Right renal cortex interstitium (tissue), 3 donors: ENCODE measurements at regions not wholly inside any gene's neighbourhood (a gene's known extent, or its start where the extent isn't known, plus 50 kb on each side); places are given as distances from the start of the nearest gene placed in this dataset.
"Not testable (repeated sequence)": the region's sequence is repeated elsewhere in the genome, so short reads cannot be mapped to it uniquely, and the experiment has no call there.

Experiments used
- DNase-seq, 3 donors: peaks; one replicate each; pipeline ENCODE4 v3.0.0-alpha.2; 2013; ENCODE audit warnings: low read depth in 3 of 3, low spot score in 2 of 3

GRCh38 chr3:145290010-145290409 is 871.0 kb downstream of the PLOD2 start:
- no peak for DNase-seq

- no peak for DNase-seq
These were observed 866.4 kb downstream of the PLOD2 start for GRCh38 chr3:145294572-145294971.

- no peak for DNase-seq
These were observed 853.7 kb downstream of the PLOD2 start for GRCh38 chr3:145307272-145307671.

- no peak for DNase-seq
These were observed 847.2 kb downstream of the PLOD2 start for GRCh38 chr3:145313751-145314150.

- DNase-seq = not testable (repeated sequence)
These were observed 844.7 kb downstream of the PLOD2 start for GRCh38 chr3:145316253-145316652.

- DNase-seq = no peak
These were observed 834.3 kb downstream of the PLOD2 start for GRCh38 chr3:145326666-145327065.

DNA sequence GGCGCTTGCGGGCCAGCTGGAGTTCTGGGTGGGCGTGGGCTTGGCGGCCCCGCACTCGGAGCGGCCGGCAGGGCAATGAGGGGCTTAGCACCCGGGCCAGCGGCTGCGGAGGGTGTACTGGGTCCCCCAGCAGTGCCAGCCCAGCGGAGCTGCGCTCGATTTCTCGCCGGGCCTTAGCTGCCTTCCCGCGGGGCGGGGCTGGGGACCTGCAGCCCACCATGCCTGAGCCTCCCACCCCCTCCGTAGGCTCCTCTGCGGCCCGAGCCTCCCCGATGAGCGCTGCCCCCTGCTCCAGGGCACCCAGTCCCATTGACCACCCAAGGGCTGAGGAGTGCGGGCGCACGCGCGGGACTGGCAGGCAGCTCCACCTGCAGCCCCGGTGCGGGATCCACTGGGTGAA is 827.6 kb downstream of the PLOD2 start:
- not testable (repeated sequence) for DNase-seq

DNA sequence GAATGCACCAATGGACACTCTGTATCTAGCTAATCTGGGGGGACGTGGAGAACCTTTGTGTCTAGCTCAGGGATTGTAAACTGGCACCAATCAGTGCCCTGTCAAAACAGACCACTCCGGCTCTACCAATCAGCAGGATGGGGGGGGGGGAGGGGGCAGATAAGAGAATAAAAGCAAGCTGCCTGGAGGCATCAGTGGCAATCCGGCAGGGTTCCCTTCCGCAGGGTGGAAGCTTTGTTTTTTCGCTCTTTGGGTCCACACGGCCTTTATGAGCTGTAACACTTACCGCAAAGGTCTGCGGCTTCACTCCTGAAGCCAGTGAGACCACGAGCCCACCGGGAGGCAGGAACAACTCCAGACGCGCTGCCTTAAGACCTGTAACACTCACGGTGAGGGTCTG is 827.1 kb downstream of the PLOD2 start:
- DNase-seq = no peak

GRCh38 chr3:145355206-145355605 is 805.8 kb downstream of the PLOD2 start:
- DNase-seq = no peak

- no peak for DNase-seq
These were observed 803.5 kb downstream of the PLOD2 start for GRCh38 chr3:145357453-145357852.

- no peak for DNase-seq
These were observed 801.9 kb downstream of the PLOD2 start for GRCh38 chr3:145359040-145359439.

- no peak for DNase-seq
These were observed 792.2 kb downstream of the PLOD2 start for GRCh38 chr3:145368748-145369147.

DNA sequence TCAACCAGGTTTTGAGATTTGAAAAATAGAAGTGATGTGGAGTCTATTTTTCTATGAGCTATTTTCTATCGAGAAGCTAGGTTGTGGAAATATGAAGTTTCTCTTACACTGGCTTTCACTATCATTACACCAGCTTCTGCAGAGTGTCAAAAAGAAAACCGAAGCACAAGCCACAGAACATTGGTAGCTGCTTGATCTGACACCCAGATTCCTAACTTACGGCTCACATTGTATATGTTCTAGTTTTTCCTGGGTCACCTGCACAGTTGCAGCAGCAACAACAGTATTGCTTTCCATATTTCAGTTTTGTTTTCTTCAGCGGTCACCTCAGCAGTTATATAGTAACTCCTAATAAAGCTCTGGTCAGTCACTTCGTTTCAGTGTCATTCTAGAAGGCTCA is 790.1 kb downstream of the PLOD2 start:
- DNase-seq = no peak

DNA sequence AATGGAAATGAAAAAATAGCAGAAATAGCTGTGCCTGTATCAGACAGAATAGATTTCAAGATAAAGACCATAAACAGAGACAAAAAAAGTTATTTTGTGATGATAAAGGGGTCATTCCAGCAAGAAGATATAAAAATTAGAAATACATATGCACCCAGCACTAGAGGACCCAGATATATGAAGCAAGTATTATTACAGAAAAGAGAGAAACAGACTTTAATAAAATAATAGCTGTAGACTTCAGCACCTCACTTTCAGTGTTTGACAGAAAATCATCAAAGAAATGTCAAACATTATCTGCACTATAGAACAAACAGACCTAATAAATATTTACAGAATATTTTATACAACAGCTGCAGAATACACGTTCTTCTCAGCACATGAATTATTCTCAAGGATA is 783.7 kb downstream of the PLOD2 start:
- no peak for DNase-seq

- DNase-seq = no peak
These were observed 777.6 kb downstream of the PLOD2 start for GRCh38 chr3:145383416-145383815.

- no peak for DNase-seq
These were observed 776.7 kb downstream of the PLOD2 start for GRCh38 chr3:145384307-145384706.

GRCh38 chr3:145387211-145387610 is 773.8 kb downstream of the PLOD2 start:
- no peak for DNase-seq

GRCh38 chr3:145395421-145395820 is 765.6 kb downstream of the PLOD2 start:
- no peak for DNase-seq

GRCh38 chr3:145411605-145412004 is 749.4 kb downstream of the PLOD2 start:
- no peak for DNase-seq

DNA sequence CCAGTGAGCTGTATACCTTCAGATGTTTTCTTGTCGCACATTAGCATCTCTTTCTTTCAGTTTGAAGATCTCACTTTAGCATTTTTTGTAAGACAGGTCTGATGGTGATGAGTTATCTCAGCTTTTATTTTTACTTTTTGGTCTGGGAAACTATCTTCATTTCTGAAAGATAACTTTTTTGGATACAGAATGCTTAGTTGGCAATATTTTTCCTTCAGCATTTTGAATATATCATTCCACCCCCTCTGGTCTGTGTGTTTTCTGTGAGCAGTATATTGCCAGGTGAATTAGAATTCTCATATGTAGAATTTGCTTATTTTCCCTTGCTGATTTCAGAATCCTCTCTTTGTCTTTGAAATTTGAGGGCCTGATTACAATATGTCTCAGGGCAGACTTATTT is 743.3 kb downstream of the PLOD2 start:
- DNase-seq = no peak

DNA sequence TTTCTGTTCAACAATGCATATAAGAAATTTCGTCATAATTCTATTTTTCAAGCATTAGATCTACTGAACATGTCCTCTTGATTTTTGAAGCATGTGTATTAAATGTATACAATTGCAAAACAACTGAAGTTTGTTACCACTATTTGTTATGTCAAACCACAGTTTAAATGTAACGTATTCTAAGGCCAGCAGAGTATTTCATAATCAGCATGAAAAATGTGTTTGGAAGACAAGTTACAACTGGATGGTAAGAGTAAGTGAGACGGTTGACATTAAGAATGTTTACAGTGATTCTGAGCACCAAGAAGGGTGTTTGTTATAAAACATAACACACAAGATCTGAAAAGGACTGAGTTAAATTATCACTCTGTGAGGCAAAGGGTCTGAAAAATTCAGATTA is 738.4 kb downstream of the PLOD2 start:
- DNase-seq = no peak

DNA sequence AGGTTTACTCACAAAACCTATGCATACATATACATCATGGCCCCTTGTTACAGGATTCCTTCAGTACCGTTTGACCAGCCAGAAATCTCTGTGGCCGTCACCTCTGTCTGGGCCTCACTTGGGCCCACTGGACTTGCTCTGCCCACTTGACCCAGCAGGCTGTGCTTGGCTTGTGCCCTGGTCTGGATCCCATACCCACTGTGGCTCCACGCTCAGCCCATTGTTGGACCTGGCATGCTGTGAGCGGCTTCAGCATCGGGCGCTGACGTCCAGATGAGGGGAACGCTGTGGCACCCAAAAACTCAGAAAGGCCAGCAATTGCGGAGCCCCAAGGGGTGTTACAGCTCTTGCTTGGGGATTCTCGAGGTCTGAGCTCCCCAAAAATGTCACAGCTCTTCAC is 733.6 kb downstream of the PLOD2 start:
- no peak for DNase-seq

GRCh38 chr3:145429546-145429945 is 731.4 kb downstream of the PLOD2 start:
- peak in 1 of 3 donors; percentile 7 for DNase-seq

GRCh38 chr3:145448436-145448835 is 712.5 kb downstream of the PLOD2 start:
- no peak for DNase-seq
